CD4-positive, alpha-beta memory T cell (primary cell): ENCODE measurements at regions not wholly inside any gene's neighbourhood (a gene's known extent, or its start where the extent isn't known, plus 50 kb on each side); places are given as distances from the start of the nearest gene placed in this dataset.

ENCODE experiments used
- CTCF ChIA-PET: fragments of 350-600 bp; sonication (Branson Sonifier 250); formaldehyde crosslinking; loops from one replicate; lab custom pipeline; 2021; ENCODE audit warnings: inconsistent platforms; ENCODE audit not compliant: partially characterized antibody; lab: Charles Lee
- POLR2A ChIA-PET: fragments of 350-600 bp; sonication (Branson Sonifier 250); formaldehyde crosslinking; loops from one replicate; lab custom pipeline; 2021; ENCODE audit not compliant: partially characterized antibody; lab: Charles Lee
- DNase-seq, 5 donors: peaks; one replicate each; pipeline versions ENCODE4 v3.0.0 to v3.0.0-alpha.2; 2020 to 2022; ENCODE audit warnings: mixed read lengths in 1 of 5
- H3K27ac ChIP-seq: one replicate; pipeline ENCODE4 v1.7.0; 2013; ENCODE audit warnings: low read depth, low read length
- H3K27me3 ChIP-seq: 2 replicates; pipeline ENCODE4 v1.7.0; 2013; ENCODE audit warnings: mild to moderate bottlenecking, low read length, moderate library complexity; ENCODE audit not compliant: insufficient read depth
- H3K36me3 ChIP-seq: 2 replicates; pipeline ENCODE4 v1.7.0; 2013; ENCODE audit warnings: mild to moderate bottlenecking, low read length, moderate library complexity; ENCODE audit not compliant: insufficient read depth
- H3K4me1 ChIP-seq: 2 replicates; pipeline ENCODE4 v1.7.0; 2013; ENCODE audit warnings: mild to moderate bottlenecking, low read length, moderate library complexity; ENCODE audit not compliant: insufficient read depth
- H3K4me3 ChIP-seq, 2 donors: one replicate each; pipeline ENCODE4 v1.7.0; 2013; ENCODE audit warnings: low read length in 2 of 2, mild to moderate bottlenecking in 1 of 2
- H3K9me3 ChIP-seq, 2 donors: one replicate each; pipeline ENCODE4 v1.7.0; 2013; ENCODE audit warnings: low read length in 2 of 2, control low read depth in 1 of 2; ENCODE audit not compliant: control insufficient read depth in 1 of 2
- H3K27ac Mint-ChIP-seq, 7 donors: one replicate each; pipeline ENCODE4 v1.8.0; 2020 to 2021; ENCODE audit warnings: mixed read lengths in 7 of 7, mild to moderate bottlenecking in 6 of 7, inconsistent platforms in 3 of 7, moderate library complexity in 3 of 7
- H3K27me3 Mint-ChIP-seq, 2 donors: one replicate each; pipeline ENCODE4 v1.8.0; 2020 to 2021; ENCODE audit warnings: mixed read lengths in 2 of 2
- H3K36me3 Mint-ChIP-seq, 2 donors: one replicate each; pipeline ENCODE4 v1.8.0; 2020 to 2021; ENCODE audit warnings: mixed read lengths in 2 of 2, inconsistent platforms in 1 of 2, mild to moderate bottlenecking in 1 of 2
- H3K4me1 Mint-ChIP-seq, 4 donors: one replicate each; pipeline ENCODE4 v1.8.0; 2020 to 2021; ENCODE audit warnings: mixed read lengths in 4 of 4, mild to moderate bottlenecking in 1 of 4
- H3K4me3 Mint-ChIP-seq, 8 donors: one replicate each; pipeline ENCODE4 v1.8.0; 2020 to 2021; ENCODE audit warnings: mixed read lengths in 8 of 8, mild to moderate bottlenecking in 7 of 8, moderate library complexity in 6 of 8, inconsistent platforms in 3 of 8
- H3K9me3 Mint-ChIP-seq, 8 donors: one replicate each; pipeline ENCODE4 v1.8.0; 2020 to 2021; ENCODE audit warnings: mixed read lengths in 8 of 8, mild to moderate bottlenecking in 5 of 8, inconsistent platforms in 3 of 8, moderate library complexity in 1 of 8
- intact Hi-C: fragments of 100-400 bp; cut with micrococcal nuclease; formaldehyde crosslinking; loops from one replicate; pipeline ENCODE4 v1.15.1; 2023

- Mint-ChIP-seq H3K27me3 (peaks cover 1 to 2% of the 10 kb centered on the region in 2 donors), H3K9me3 (peaks cover 0 to 13% (median 1%) of the 10 kb centered on the region in 8 donors), H3K4me1 (no peaks in the 10 kb centered on the region), H3K36me3 (no peaks in the 10 kb centered on the region), H3K27ac (no peak overlapping the region), H3K4me3 (no peak overlapping the region)
- Histone ChIP-seq H3K36me3 (no peaks in the 10 kb centered on the region), H3K4me3 (no peak overlapping the region), H3K4me1 (no peaks in the 10 kb centered on the region), H3K27ac (no peak overlapping the region), H3K9me3 (no peaks in the 10 kb centered on the region), H3K27me3 (no peaks in the 10 kb centered on the region)
- ChIA-PET CTCF (no interaction called here), POLR2A (no interaction called here)
- DNase-seq, result no peak
- intact Hi-C loops, result no loop called here
These were observed 142.8 kb upstream of the PRDX4 start for GRCh38 chrX:23524467-23524866.

DNA sequence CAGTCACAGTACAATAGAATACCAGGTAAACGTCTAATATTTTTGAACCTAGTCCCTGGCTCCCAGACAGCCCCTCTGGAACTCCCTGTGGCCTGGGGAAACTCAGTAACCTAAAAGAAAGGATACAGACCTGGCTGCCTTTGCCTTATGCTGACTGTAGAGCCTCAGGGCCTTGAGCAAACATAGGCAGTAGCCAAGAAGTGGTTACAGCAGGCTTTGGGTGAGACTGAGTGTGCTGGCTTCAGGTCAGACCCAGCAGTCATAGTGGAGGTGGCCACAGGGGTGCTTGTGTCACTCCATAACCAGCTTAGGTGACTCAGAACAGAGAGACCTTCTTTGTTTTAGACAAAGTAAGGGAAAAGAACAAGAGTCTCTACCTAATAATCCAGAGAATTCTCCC lies 141.8 kb upstream of the PRDX4 start:
- ChIA-PET POLR2A (no interaction called here), CTCF (no interaction called here)
- Histone ChIP-seq H3K27ac (no peak overlapping the region), H3K4me1 (no peaks in the 10 kb centered on the region), H3K4me3 (no peak overlapping the region), H3K9me3 (no peaks in the 10 kb centered on the region), H3K27me3 (no peaks in the 10 kb centered on the region), H3K36me3 (no peaks in the 10 kb centered on the region)
- Mint-ChIP-seq H3K4me3 (no peak overlapping the region), H3K9me3 (peaks cover 0 to 13% (median 1%) of the 10 kb centered on the region in 8 donors), H3K4me1 (no peaks in the 10 kb centered on the region), H3K27ac (no peak overlapping the region), H3K27me3 (peaks cover 1 to 4% of the 10 kb centered on the region in 2 donors), H3K36me3 (no peaks in the 10 kb centered on the region)
- intact Hi-C loops, result no loop called here
- no peak for DNase-seq

DNA sequence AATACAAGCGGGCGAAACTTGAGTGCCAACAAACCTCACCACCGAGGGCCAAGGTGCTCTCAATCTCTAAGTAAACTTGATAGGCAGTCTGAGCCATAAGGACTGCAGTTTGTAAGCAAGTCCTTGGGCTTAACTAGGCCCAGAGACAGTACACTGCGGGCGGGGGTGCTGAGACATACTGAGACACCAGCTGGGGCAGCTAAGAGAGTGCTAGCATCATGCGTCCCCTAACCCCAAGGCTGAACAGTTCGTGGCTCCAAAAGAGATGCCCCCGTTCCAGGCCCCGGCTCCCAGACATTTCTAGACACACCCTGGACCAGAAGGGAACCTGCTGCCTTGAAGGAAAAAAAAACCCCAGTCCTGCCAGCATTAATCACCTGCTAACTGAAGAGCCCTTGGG lies 126.8 kb upstream of the PRDX4 start:
- intact Hi-C loops, result no loop called here
- H3K36me3 Mint-ChIP-seq, result no peaks in the 10 kb centered on the region
- no peaks in the 10 kb centered on the region for H3K27me3 Mint-ChIP-seq
- H3K9me3 ChIP-seq, result no peaks in the 10 kb centered on the region
- no peak overlapping the region for H3K27ac ChIP-seq
- no peaks in the 10 kb centered on the region for H3K36me3 ChIP-seq
- ChIA-PET POLR2A (no interaction called here), CTCF (no interaction called here)
- no peaks in the 10 kb centered on the region for H3K4me1 ChIP-seq
- no peak for DNase-seq
- H3K4me3 Mint-ChIP-seq, result no peak overlapping the region
- no peak overlapping the region for H3K4me3 ChIP-seq
- H3K4me1 Mint-ChIP-seq, result no peaks in the 10 kb centered on the region
- peaks cover 0 to 7% (median 0%) of the 10 kb centered on the region in 8 donors for H3K9me3 Mint-ChIP-seq
- H3K27me3 ChIP-seq, result no peaks in the 10 kb centered on the region
- H3K27ac Mint-ChIP-seq, result no peak overlapping the region

GRCh38 chrX:23548164-23548563 lies 119.1 kb upstream of the PRDX4 start:
- Histone ChIP-seq H3K4me3 (no peak overlapping the region), H3K36me3 (no peaks in the 10 kb centered on the region), H3K27me3 (no peaks in the 10 kb centered on the region), H3K9me3 (no peaks in the 10 kb centered on the region), H3K27ac (no peak overlapping the region), H3K4me1 (no peaks in the 10 kb centered on the region)
- CTCF ChIA-PET, result no interaction called here
- POLR2A ChIA-PET, result no interaction called here
- Mint-ChIP-seq H3K27me3 (peaks cover 0 to 2% of the 10 kb centered on the region in 2 donors), H3K36me3 (no peaks in the 10 kb centered on the region), H3K27ac (no peak overlapping the region), H3K9me3 (no peaks in the 10 kb centered on the region), H3K4me1 (no peaks in the 10 kb centered on the region), H3K4me3 (no peak overlapping the region)
- intact Hi-C loops, result no loop called here
- DNase-seq, result no peak

DNA sequence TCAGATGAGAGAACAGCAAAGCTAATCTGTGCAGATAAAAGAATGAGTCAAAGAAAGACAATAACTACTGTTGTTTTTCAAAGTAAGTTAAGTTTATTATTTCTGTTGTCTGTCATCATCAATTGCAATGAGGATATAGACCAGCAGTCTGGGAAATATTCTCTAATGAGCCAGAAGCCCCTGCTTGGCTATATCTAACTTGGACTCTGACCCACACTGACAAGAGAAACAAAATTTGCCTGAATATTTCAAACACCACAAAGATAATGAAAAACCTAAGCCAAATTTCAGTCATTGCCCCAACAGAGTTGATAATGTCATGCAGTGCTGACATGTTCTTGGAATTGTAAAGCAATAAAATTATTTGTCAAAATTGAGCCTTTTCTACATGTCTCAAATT lies 115.0 kb upstream of the PRDX4 start:
- H3K27ac ChIP-seq, result no peak overlapping the region
- H3K27me3 ChIP-seq, result no peaks in the 10 kb centered on the region
- ChIA-PET POLR2A (no interaction called here), CTCF (no interaction called here)
- intact Hi-C loops, result no loop called here
- Mint-ChIP-seq H3K27me3 (peaks cover 0 to 2% of the 10 kb centered on the region in 2 donors), H3K9me3 (peaks cover 0 to 14% (median 12%) of the 10 kb centered on the region in 8 donors), H3K36me3 (no peaks in the 10 kb centered on the region), H3K4me3 (no peak overlapping the region), H3K4me1 (no peaks in the 10 kb centered on the region), H3K27ac (no peak overlapping the region)
- no peak for DNase-seq
- H3K4me3 ChIP-seq, result no peak overlapping the region
- no peaks in the 10 kb centered on the region for H3K4me1 ChIP-seq
- no peaks in the 10 kb centered on the region for H3K36me3 ChIP-seq
- H3K9me3 ChIP-seq, result no peaks in the 10 kb centered on the region

DNA sequence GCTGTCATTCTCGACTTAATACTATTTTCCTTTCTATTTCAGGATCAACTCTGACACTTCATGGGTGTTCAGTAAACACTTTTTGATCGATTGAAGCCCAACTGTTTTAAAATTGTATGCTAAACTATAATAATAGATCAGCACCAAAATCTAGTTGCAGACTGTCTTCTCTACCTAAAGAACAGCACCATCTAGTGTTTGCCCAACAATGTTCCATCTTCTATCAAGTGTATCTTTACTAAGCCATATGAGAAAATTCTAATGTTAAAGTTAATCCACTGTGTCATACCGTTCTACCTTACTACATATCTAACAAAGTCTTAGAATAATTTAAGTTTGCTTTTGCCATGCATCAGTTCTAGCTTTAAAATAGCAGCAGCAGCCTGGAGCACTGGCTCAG lies 113.0 kb upstream of the PRDX4 start:
- Mint-ChIP-seq H3K36me3 (no peaks in the 10 kb centered on the region), H3K27me3 (peaks cover 0 to 2% of the 10 kb centered on the region in 2 donors), H3K27ac (no peak overlapping the region), H3K9me3 (peaks cover 0 to 32% (median 18%) of the 10 kb centered on the region in 8 donors), H3K4me3 (no peak overlapping the region), H3K4me1 (no peaks in the 10 kb centered on the region)
- Histone ChIP-seq H3K36me3 (no peaks in the 10 kb centered on the region), H3K9me3 (no peaks in the 10 kb centered on the region), H3K4me3 (no peak overlapping the region), H3K27ac (no peak overlapping the region), H3K4me1 (no peaks in the 10 kb centered on the region), H3K27me3 (no peaks in the 10 kb centered on the region)
- CTCF ChIA-PET, result no interaction called here
- DNase-seq, result no peak
- intact Hi-C loops, result no loop called here
- POLR2A ChIA-PET, result no interaction called here

DNA sequence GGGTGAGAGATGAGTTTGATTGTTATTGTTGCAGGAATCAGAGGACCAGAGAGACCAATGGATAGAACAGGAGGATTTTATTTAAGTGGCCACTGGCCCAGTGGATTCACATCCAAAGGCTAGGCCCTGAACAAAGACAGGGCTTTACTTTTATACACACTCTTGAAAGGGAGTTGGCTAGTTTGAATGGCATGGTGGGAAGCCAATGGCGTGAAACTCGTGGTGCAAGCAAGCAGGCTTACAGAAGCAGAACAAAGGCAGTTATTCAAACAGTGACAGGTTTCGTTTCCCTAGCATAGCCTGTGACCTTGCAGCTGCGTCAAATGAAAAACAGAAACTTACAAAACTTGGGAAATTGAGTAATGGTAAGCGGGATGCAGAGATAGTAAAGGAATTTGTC lies 110.2 kb upstream of the PRDX4 start:
- H3K4me3 ChIP-seq, result no peak overlapping the region
- Mint-ChIP-seq H3K36me3 (no peaks in the 10 kb centered on the region), H3K27me3 (no peaks in the 10 kb centered on the region), H3K4me1 (no peaks in the 10 kb centered on the region), H3K4me3 (no peak overlapping the region), H3K9me3 (peaks cover 0 to 42% (median 27%) of the 10 kb centered on the region in 8 donors), H3K27ac (no peak overlapping the region)
- intact Hi-C loops, result no loop called here
- H3K9me3 ChIP-seq, result no peaks in the 10 kb centered on the region
- no peak overlapping the region for H3K27ac ChIP-seq
- H3K27me3 ChIP-seq, result no peaks in the 10 kb centered on the region
- H3K4me1 ChIP-seq, result no peaks in the 10 kb centered on the region
- POLR2A ChIA-PET, result no interaction called here
- CTCF ChIA-PET, result no interaction called here
- H3K36me3 ChIP-seq, result no peaks in the 10 kb centered on the region
- no peak for DNase-seq

- no peaks in the 10 kb centered on the region for H3K27me3 ChIP-seq
- no peaks in the 10 kb centered on the region for H3K36me3 ChIP-seq
- H3K27ac ChIP-seq, result no peak overlapping the region
- peaks cover 0 to 42% (median 28%) of the 10 kb centered on the region in 8 donors for H3K9me3 Mint-ChIP-seq
- intact Hi-C loops, result no loop called here
- ChIA-PET CTCF (no interaction called here), POLR2A (no interaction called here)
- H3K4me3 Mint-ChIP-seq, result no peak overlapping the region
- H3K9me3 ChIP-seq, result no peaks in the 10 kb centered on the region
- no peaks in the 10 kb centered on the region for H3K27me3 Mint-ChIP-seq
- H3K4me1 Mint-ChIP-seq, result no peaks in the 10 kb centered on the region
- H3K4me3 ChIP-seq, result no peak overlapping the region
- no peak for DNase-seq
- no peaks in the 10 kb centered on the region for H3K36me3 Mint-ChIP-seq
- H3K27ac Mint-ChIP-seq, result no peak overlapping the region
- H3K4me1 ChIP-seq, result no peaks in the 10 kb centered on the region
These were observed 107.3 kb upstream of the PRDX4 start for GRCh38 chrX:23559975-23560374.
